PC-9 (cell line): ENCODE measurements at regions not wholly inside any gene's neighbourhood (a gene's known extent, or its start where the extent isn't known, plus 50 kb on each side); places are given as distances from the start of the nearest gene placed in this dataset.
"Not testable (repeated sequence)": the region's sequence is repeated elsewhere in the genome, so short reads cannot be mapped to it uniquely, and the experiment has no call there.

Source experiments
- EZH2 ChIP-seq: fragments of 200-600 bp; sonication (generic); IDR thresholded peaks from 2 replicates; pipeline ENCODE4 v1.8.0; 2017; ENCODE audit warnings: antibody characterized with exemption, low read depth
- TF ChIP-seq, protein P1 (sequence below): fragments of 200-600 bp; sonication (generic); conservative IDR thresholded peaks from 2 replicates; pipeline ENCODE4 v1.6.1; 2017; ENCODE audit warnings: mixed run types, antibody characterized with exemption, mild to moderate bottlenecking, moderate library complexity

DNA sequence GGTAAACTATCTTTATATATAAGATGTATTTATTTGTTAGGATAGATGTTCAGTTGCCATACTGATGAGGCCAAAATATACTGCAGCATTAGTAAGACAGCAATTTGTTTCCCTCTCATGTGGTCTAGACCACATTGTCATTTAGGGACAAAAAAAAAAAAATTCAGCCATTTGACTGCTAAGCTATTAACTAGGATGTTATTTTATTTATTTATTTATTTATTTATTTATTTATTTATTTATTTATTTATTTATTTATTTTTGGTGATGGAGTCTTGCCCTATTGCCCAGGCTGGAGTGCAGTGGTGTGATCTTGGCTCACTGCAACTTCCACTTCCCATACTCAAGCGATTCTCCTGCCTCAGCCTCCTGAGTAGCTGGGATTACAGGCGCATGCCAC, 361.6 kb upstream of the EDIL3 start:
- TF ChIP-seq, protein P1, sequence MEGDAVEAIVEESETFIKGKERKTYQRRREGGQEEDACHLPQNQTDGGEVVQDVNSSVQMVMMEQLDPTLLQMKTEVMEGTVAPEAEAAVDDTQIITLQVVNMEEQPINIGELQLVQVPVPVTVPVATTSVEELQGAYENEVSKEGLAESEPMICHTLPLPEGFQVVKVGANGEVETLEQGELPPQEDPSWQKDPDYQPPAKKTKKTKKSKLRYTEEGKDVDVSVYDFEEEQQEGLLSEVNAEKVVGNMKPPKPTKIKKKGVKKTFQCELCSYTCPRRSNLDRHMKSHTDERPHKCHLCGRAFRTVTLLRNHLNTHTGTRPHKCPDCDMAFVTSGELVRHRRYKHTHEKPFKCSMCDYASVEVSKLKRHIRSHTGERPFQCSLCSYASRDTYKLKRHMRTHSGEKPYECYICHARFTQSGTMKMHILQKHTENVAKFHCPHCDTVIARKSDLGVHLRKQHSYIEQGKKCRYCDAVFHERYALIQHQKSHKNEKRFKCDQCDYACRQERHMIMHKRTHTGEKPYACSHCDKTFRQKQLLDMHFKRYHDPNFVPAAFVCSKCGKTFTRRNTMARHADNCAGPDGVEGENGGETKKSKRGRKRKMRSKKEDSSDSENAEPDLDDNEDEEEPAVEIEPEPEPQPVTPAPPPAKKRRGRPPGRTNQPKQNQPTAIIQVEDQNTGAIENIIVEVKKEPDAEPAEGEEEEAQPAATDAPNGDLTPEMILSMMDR, result not testable (repeated sequence)
- not testable (repeated sequence) for TF ChIP-seq EZH2
